GM12878 (cell line): ENCODE measurements at regions not wholly inside any gene's neighbourhood (a gene's known extent, or its start where the extent isn't known, plus 50 kb on each side); places are given as distances from the start of the nearest gene placed in this dataset.

Experiments used
- ATAC-seq: fragments of 200-7000 bp; cut with Tn5 transposase; 3 replicates; pipeline ENCODE4 v1.9.1; 2020; ENCODE audit warnings: mild to moderate bottlenecking, moderate library complexity
- BruUV-seq: library from RNA; stranded (reverse); fragments of 400-500 nt; replicated peaks from 2 replicates; lab custom pipeline; 2021; lab: Mats Ljungman, UMichigan
- CTCF ChIA-PET: fragments of 300-600 bp; sonication (Branson Sonifier 250); formaldehyde crosslinking; extraction: SDS; loops from one replicate; lab custom pipeline; 2021; ENCODE audit warnings: inconsistent platforms; lab: Yijun Ruan, JAX
- POLR2A ChIA-PET: fragments of 350-600 bp; formaldehyde crosslinking; extraction: SDS; loops from one replicate; lab custom pipeline; 2021; ENCODE audit warnings: inconsistent platforms; lab: Charles Lee
- RAD21 ChIA-PET: fragments of 300-600 bp; sonication (Branson Sonifier 250); formaldehyde crosslinking; loops from one replicate; lab custom pipeline; 2023; ENCODE audit warnings: antibody characterized with exemption; ENCODE audit not compliant: unreplicated experiment; lab: Charles Lee
- SMC1A ChIA-PET: fragments of 300-600 bp; sonication (Branson Sonifier 250); formaldehyde crosslinking; loops from one replicate; lab custom pipeline; 2023; ENCODE audit not compliant: unreplicated experiment, uncharacterized antibody; lab: Charles Lee
- DNase-seq: peaks from one replicate; pipeline ENCODE4 v3.0.0-alpha.2; 2011; ENCODE audit warnings: low read depth, low spot score
- FAIRE-seq: peaks from 3 replicates; lab custom pipeline; 2011; peaks lifted over from hg19 to GRCh38; lab: Jason Lieb, UNC
- H2AFZ ChIP-seq: 2 replicates; pipeline ENCODE4 v1.6.0; 2011; ENCODE audit warnings: low read depth, low read length, control low read depth; ENCODE audit not compliant: control insufficient read depth
- H3K27ac ChIP-seq: 2 replicates; pipeline ENCODE4 v1.5.1; 2011; ENCODE audit warnings: control low read depth; ENCODE audit not compliant: control insufficient read depth, insufficient read depth
- H3K27me3 ChIP-seq, 2 experiments: replicated peaks in 1 of 2; 2 replicates each; pipeline versions ENCODE4 v1.6.0 to v1.6.1; 2011; ENCODE audit warnings: low read length in 1 of 2; ENCODE audit not compliant: control insufficient read depth in 2 of 2, insufficient read depth in 2 of 2
- H3K36me3 ChIP-seq, 2 experiments: 2 replicates each; pipeline ENCODE4 v1.5.1; 2011; ENCODE audit warnings: low read length in 1 of 2; ENCODE audit not compliant: control insufficient read depth in 2 of 2, insufficient read depth in 2 of 2
- H3K4me1 ChIP-seq: 2 replicates; pipeline ENCODE4 v1.6.1; 2011; ENCODE audit warnings: mild to moderate bottlenecking, low read length, moderate library complexity, mixed read lengths; ENCODE audit not compliant: control insufficient read depth, insufficient read depth
- H3K4me2 ChIP-seq: 2 replicates; pipeline ENCODE4 v1.6.0; 2011; ENCODE audit warnings: control low read depth; ENCODE audit not compliant: control insufficient read depth, insufficient read depth
- H3K4me3 ChIP-seq: fragments of 200-600 bp; sonication (generic); 2 replicates; pipeline ENCODE4 v1.5.1; 2016
- H3K79me2 ChIP-seq: 2 replicates; pipeline ENCODE4 v1.6.0; 2011; ENCODE audit warnings: low read length; ENCODE audit not compliant: control insufficient read depth, insufficient read depth
- H3K9ac ChIP-seq: 2 replicates; pipeline ENCODE4 v1.8.0; 2011; ENCODE audit warnings: low read length, control low read depth, mixed read lengths; ENCODE audit not compliant: control insufficient read depth, insufficient read depth
- H3K9me3 ChIP-seq: replicated peaks from 3 replicates; pipeline ENCODE4 v1.5.1; 2011; ENCODE audit warnings: mild to moderate bottlenecking, low read length; ENCODE audit not compliant: control insufficient read depth, insufficient read depth
- H4K20me1 ChIP-seq: 2 replicates; pipeline ENCODE4 v1.6.0; 2011; ENCODE audit not compliant: control insufficient read depth, insufficient read depth
- CBX5 ChIP-seq: sonication (generic); IDR thresholded peaks from 2 replicates; pipeline ENCODE4 v1.6.1; 2016; ENCODE audit warnings: low read depth, moderate library complexity, mild to moderate bottlenecking, inconsistent platforms
- CHD4 ChIP-seq: fragments of 200-600 bp; sonication (generic); IDR thresholded peaks from 2 replicates; pipeline ENCODE4 v1.6.1; 2016; ENCODE audit warnings: mild to moderate bottlenecking
- CREM ChIP-seq: IDR thresholded peaks from 2 replicates; pipeline ENCODE4 v1.6.1; 2014; ENCODE audit warnings: antibody characterized with exemption, low read depth
- FOS ChIP-seq: IDR thresholded peaks from 3 replicates; pipeline ENCODE4 v1.6.1; 2011; ENCODE audit warnings: borderline replicate concordance; ENCODE audit not compliant: insufficient read length; ENCODE audit errors: extremely low read depth
- IRF4 ChIP-seq: IDR thresholded peaks from 2 replicates; pipeline ENCODE4 v1.6.1; 2011; ENCODE audit warnings: low read depth, low read length
- JUNB ChIP-seq: IDR thresholded peaks from 2 replicates; pipeline ENCODE4 v1.6.1; 2016; ENCODE audit warnings: antibody characterized with exemption, mild to moderate bottlenecking
- MTA2 ChIP-seq: fragments of 450-650 bp; IDR thresholded peaks from 2 replicates; pipeline ENCODE4 v1.6.1; 2016; ENCODE audit warnings: low read depth, mild to moderate bottlenecking, moderate library complexity
- MYC ChIP-seq: IDR thresholded peaks from 2 replicates; pipeline ENCODE4 v1.6.1; 2011; ENCODE audit warnings: mild to moderate bottlenecking, low read length, moderate library complexity, inconsistent platforms; ENCODE audit not compliant: insufficient read depth, insufficient replicate concordance, insufficient read length, severe bottlenecking
- POLR2AphosphoS5 ChIP-seq: IDR thresholded peaks from 2 replicates; pipeline ENCODE4 v1.6.1; 2011; ENCODE audit warnings: mild to moderate bottlenecking, low read length, inconsistent platforms
- POU2F2 ChIP-seq: IDR thresholded peaks from 3 replicates; pipeline ENCODE4 v1.6.1; 2011; ENCODE audit warnings: low read depth, mild to moderate bottlenecking, low read length, borderline replicate concordance
- RELB ChIP-seq: fragments of 450-650 bp; IDR thresholded peaks from 2 replicates; pipeline ENCODE4 v1.6.1; 2017; ENCODE audit warnings: low read depth, mild to moderate bottlenecking, moderate library complexity
- SPI1 ChIP-seq: IDR thresholded peaks from 2 replicates; pipeline ENCODE4 v1.6.1; 2011; ENCODE audit warnings: low read depth, mild to moderate bottlenecking, low read length, moderate library complexity, borderline replicate concordance; ENCODE audit not compliant: insufficient read depth
- SREBF2 ChIP-seq: IDR thresholded peaks from 2 replicates; pipeline ENCODE4 v1.6.1; 2012; ENCODE audit warnings: mild to moderate bottlenecking, low read length
- TARDBP ChIP-seq: IDR thresholded peaks from 2 replicates; pipeline ENCODE4 v1.6.1; 2016; ENCODE audit warnings: borderline replicate concordance
- WRNIP1 ChIP-seq: IDR thresholded peaks from 2 replicates; pipeline ENCODE4 v1.6.1; 2011; ENCODE audit warnings: low read depth, low read length, improper control_type of control experiment, borderline replicate concordance
- YBX1 ChIP-seq: fragments of 450-650 bp; IDR thresholded peaks from 2 replicates; pipeline ENCODE4 v1.6.1; 2016; ENCODE audit warnings: antibody characterized with exemption
- ZBED1 ChIP-seq: IDR thresholded peaks from 2 replicates; pipeline ENCODE4 v1.6.1; 2016; ENCODE audit warnings: borderline replicate concordance
- ZNF622 ChIP-seq: fragments of 450-650 bp; IDR thresholded peaks from 2 replicates; pipeline ENCODE4 v1.6.1; 2017; ENCODE audit warnings: mild to moderate bottlenecking, inconsistent platforms
- ZSCAN29 ChIP-seq: fragments of 450-650 bp; IDR thresholded peaks from 2 replicates; pipeline ENCODE4 v1.6.1; 2017; ENCODE audit warnings: mild to moderate bottlenecking, moderate library complexity
- WGBS: methylation state at CpG from one replicate; pipeline ENCODE4 v1.1.6; 2016; ENCODE audit warnings: low lambda C conversion rate; ENCODE audit not compliant: insufficient replicate concordance, insufficient coverage; ENCODE audit errors: missing lambda C conversion rate; 5-methylcytosine and 5-hydroxymethylcytosine counted together
- in situ Hi-C: fragments of 300-500 bp; cut with MboI; formaldehyde crosslinking; loops from 9 replicates; pipeline ENCODE4 v1.14.3; 2018; ENCODE audit warnings: mixed read lengths
- intact Hi-C: fragments of 100-400 bp; cut with micrococcal nuclease; formaldehyde crosslinking; loops from one replicate; pipeline ENCODE4 v1.14.2; 2022; ENCODE audit not compliant: unreplicated experiment

- WGBS: 3% methylated on average over 1 of the region's 1 CpG
- intact Hi-C loops: no loop called here
- H3K36me3 ChIP-seq: no peaks in the 10 kb centered on the region
- no peak overlapping the region for H2AFZ ChIP-seq
- DNase-seq: no peak
- TF ChIP-seq ZSCAN29 (no peak), TARDBP (no peak), MYC (no peak), FOS (no peak), RELB (no peak), ZBED1 (no peak), YBX1 (no peak)
- TF ChIP-seq, all 136 proteins: peak for 0
- peaks cover 0 to 2% of the 10 kb centered on the region in 2 experiments; a peak in 1 of 4 replicates for H3K27me3 ChIP-seq
- no peaks in the 10 kb centered on the region; the same call in 1 of the 2 replicates for H4K20me1 ChIP-seq
- CTCF ChIA-PET: interaction anchor here (0.5 to 1.1 kb wide), 3 partner anchors 10 to 542 kb away, joined by 3 to 4 read pairs (median 3); no protein-coding TSS in a partner anchor
- no peaks in the 10 kb centered on the region for H3K4me1 ChIP-seq
- ATAC-seq: no peak
- RAD21 ChIA-PET: no interaction called here
- H3K27ac ChIP-seq: no peak overlapping the region
- no TSS peak for BruUV-seq
- no peaks in the 10 kb centered on the region for H3K79me2 ChIP-seq
- no peak overlapping the region for H3K9ac ChIP-seq
- no peak overlapping the region for H3K4me3 ChIP-seq
- no peaks in the 10 kb centered on the region for H3K9me3 ChIP-seq
- POLR2A ChIA-PET: no interaction called here
- no peak for FAIRE-seq
- H3K4me2 ChIP-seq: no peak overlapping the region
- SMC1A ChIA-PET: no interaction called here
- in situ Hi-C loops: no loop called here
These were observed 287.7 kb downstream of the PSAT1 start for GRCh38 chr9:78584589-78584988.

GRCh38 chr9:78585909-78586308 is 289.0 kb downstream of the PSAT1 start:
- ChIA-PET POLR2A (no interaction called here), SMC1A (no interaction called here), CTCF (no interaction called here), RAD21 (no interaction called here)
- Histone ChIP-seq H3K27me3 (peaks cover 0 to 2% of the 10 kb centered on the region in 2 experiments; a peak in 1 of 4 replicates), H3K36me3 (no peaks in the 10 kb centered on the region), H2AFZ (no peak overlapping the region), H3K27ac (no peak overlapping the region), H3K9me3 (no peaks in the 10 kb centered on the region), H4K20me1 (no peaks in the 10 kb centered on the region; the same call in 1 of the 2 replicates), H3K4me3 (no peak overlapping the region), H3K4me1 (no peaks in the 10 kb centered on the region), H3K4me2 (no peak overlapping the region), H3K79me2 (no peaks in the 10 kb centered on the region), H3K9ac (no peak overlapping the region)
- 0% methylated on average over 1 of the region's 1 CpG for WGBS
- DNase-seq: no peak
- ATAC-seq: no peak
- BruUV-seq: no TSS peak
- no peak for FAIRE-seq
- intact Hi-C loops: no loop called here
- in situ Hi-C loops: no loop called here
- no peak for TF ChIP-seq MTA2
- TF ChIP-seq CHD4: no peak
- TF ChIP-seq SPI1: no peak
- TF ChIP-seq JUNB: no peak
- no peak for TF ChIP-seq CBX5
- no peak for TF ChIP-seq FOS
- TF ChIP-seq SREBF2: no peak
- no peak for TF ChIP-seq POLR2AphosphoS5
- TF ChIP-seq POU2F2: no peak
- no peak for TF ChIP-seq CREM
- TF ChIP-seq ZNF622: no peak
- no peak for TF ChIP-seq WRNIP1
- TF ChIP-seq IRF4: no peak
